Cardiac muscle cell (in vitro differentiated cells and primary cell): ENCODE measurements at regions not wholly inside any gene's neighbourhood (a gene's known extent, or its start where the extent isn't known, plus 50 kb on each side); places are given as distances from the start of the nearest gene placed in this dataset.

ENCODE experiments used
- DNase-seq, 2 donors: peaks; one replicate each; pipeline versions ENCODE4 v3.0.0 to v3.0.0-alpha.2; 2010 to 2017; ENCODE audit warnings: low read depth in 1 of 2, low spot score in 1 of 2
- H3K27ac ChIP-seq: fragments of 200-600 bp; sonication (generic); 2 replicates; pipeline ENCODE4 v1.5.1; 2016
- H3K27me3 ChIP-seq: fragments of 200-600 bp; sonication (generic); 2 replicates; pipeline ENCODE4 v1.6.0; 2016; ENCODE audit warnings: control low read depth
- H3K36me3 ChIP-seq: fragments of 200-600 bp; sonication (generic); 2 replicates; pipeline ENCODE4 v1.5.1; 2016; ENCODE audit warnings: control low read depth
- H3K4me1 ChIP-seq: fragments of 200-600 bp; sonication (generic); 2 replicates; pipeline ENCODE4 v1.8.1; 2017; ENCODE audit warnings: low read depth, mild to moderate bottlenecking, mixed run types
- H3K4me3 ChIP-seq: fragments of 200-600 bp; sonication (generic); 2 replicates; pipeline ENCODE4 v1.5.1; 2016; ENCODE audit warnings: mild to moderate bottlenecking
- H3K9me3 ChIP-seq: fragments of 200-600 bp; sonication (generic); 2 replicates; pipeline ENCODE4 v1.5.1; 2017; ENCODE audit warnings: low read depth, mild to moderate bottlenecking, control low read depth
- TF ChIP-seq, protein P1 (sequence below): IDR thresholded peaks from 2 replicates; pipeline ENCODE4 v1.5.1; 2012; ENCODE audit warnings: low read depth, mild to moderate bottlenecking, low read length

GRCh38 chr3:43923104-43923882 lies 232.6 kb downstream of the ABHD5 start:
- Histone ChIP-seq H3K36me3 (no peaks in the 10 kb centered on the region), H3K9me3 (no peaks in the 10 kb centered on the region), H3K27ac (no peak overlapping the region), H3K4me3 (no peak overlapping the region), H3K4me1 (no peaks in the 10 kb centered on the region), H3K27me3 (no peaks in the 10 kb centered on the region)
- TF ChIP-seq, protein P1, sequence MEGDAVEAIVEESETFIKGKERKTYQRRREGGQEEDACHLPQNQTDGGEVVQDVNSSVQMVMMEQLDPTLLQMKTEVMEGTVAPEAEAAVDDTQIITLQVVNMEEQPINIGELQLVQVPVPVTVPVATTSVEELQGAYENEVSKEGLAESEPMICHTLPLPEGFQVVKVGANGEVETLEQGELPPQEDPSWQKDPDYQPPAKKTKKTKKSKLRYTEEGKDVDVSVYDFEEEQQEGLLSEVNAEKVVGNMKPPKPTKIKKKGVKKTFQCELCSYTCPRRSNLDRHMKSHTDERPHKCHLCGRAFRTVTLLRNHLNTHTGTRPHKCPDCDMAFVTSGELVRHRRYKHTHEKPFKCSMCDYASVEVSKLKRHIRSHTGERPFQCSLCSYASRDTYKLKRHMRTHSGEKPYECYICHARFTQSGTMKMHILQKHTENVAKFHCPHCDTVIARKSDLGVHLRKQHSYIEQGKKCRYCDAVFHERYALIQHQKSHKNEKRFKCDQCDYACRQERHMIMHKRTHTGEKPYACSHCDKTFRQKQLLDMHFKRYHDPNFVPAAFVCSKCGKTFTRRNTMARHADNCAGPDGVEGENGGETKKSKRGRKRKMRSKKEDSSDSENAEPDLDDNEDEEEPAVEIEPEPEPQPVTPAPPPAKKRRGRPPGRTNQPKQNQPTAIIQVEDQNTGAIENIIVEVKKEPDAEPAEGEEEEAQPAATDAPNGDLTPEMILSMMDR = no peak
- DNase-seq = no peak

GRCh38 chr3:43926055-43926454 lies 235.3 kb downstream of the ABHD5 start:
- H3K4me3 ChIP-seq = no peak overlapping the region
- TF ChIP-seq, protein P1 = no peak
- no peaks in the 10 kb centered on the region for H3K36me3 ChIP-seq
- no peak for DNase-seq
- H3K4me1 ChIP-seq = no peaks in the 10 kb centered on the region
- no peaks in the 10 kb centered on the region for H3K27me3 ChIP-seq
- no peaks in the 10 kb centered on the region for H3K9me3 ChIP-seq
- H3K27ac ChIP-seq = no peak overlapping the region

DNA sequence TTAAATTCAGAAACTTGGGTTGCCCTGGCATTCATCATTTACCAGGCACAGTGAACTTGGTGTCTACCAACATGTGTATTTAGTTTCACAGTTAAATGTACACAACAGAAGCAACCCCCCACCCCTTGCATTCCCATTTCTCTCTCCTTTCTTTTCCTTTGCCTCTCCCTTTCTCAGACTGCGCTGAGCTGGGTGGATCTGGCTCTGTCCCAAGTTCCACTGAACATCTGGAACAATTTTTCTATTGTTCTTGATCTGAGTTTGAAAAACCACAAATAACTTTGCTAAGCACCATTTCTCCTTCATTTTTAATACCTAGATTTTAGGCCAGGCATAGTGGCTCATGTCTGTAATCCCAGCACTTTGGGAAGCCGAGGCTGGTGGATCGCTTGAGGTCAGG lies 242.2 kb downstream of the ABHD5 start:
- Histone ChIP-seq H3K9me3 (no peaks in the 10 kb centered on the region), H3K4me3 (no peak overlapping the region), H3K4me1 (no peaks in the 10 kb centered on the region), H3K27me3 (no peaks in the 10 kb centered on the region), H3K27ac (no peak overlapping the region), H3K36me3 (no peaks in the 10 kb centered on the region)
- TF ChIP-seq, protein P1 = no peak
- DNase-seq = peak in 1 of 2 donors; percentile 57

GRCh38 chr3:43948013-43948412 lies 257.3 kb downstream of the ABHD5 start:
- Histone ChIP-seq H3K4me3 (no peak overlapping the region), H3K9me3 (no peaks in the 10 kb centered on the region), H3K27me3 (no peaks in the 10 kb centered on the region), H3K27ac (no peak overlapping the region), H3K4me1 (no peaks in the 10 kb centered on the region), H3K36me3 (no peaks in the 10 kb centered on the region)
- TF ChIP-seq, protein P1 = no peak
- no peak for DNase-seq

DNA sequence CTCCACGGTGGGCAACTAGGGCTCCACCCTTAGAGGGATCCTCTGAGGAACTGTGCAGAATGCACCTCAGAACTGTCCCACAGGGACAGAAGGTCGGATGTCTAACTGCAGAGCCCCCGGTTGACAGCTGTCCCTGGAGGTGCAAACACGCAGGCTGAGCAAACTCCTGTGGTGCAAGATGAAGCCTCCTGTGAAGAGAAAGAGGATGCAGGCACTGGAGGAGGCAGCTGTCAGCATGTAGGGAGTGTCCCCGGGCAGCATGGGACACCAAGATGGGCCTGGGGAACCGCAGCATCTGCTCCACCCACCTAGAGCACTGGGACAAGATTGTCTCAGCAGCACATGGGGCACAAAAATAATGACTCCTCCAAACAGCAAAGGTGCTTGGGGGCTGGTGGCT lies 258.9 kb downstream of the ABHD5 start:
- DNase-seq = no peak
- TF ChIP-seq, protein P1 = no peak
- Histone ChIP-seq H3K9me3 (no peaks in the 10 kb centered on the region), H3K27me3 (no peaks in the 10 kb centered on the region), H3K4me1 (no peaks in the 10 kb centered on the region), H3K27ac (no peak overlapping the region), H3K4me3 (no peak overlapping the region), H3K36me3 (no peaks in the 10 kb centered on the region)

DNA sequence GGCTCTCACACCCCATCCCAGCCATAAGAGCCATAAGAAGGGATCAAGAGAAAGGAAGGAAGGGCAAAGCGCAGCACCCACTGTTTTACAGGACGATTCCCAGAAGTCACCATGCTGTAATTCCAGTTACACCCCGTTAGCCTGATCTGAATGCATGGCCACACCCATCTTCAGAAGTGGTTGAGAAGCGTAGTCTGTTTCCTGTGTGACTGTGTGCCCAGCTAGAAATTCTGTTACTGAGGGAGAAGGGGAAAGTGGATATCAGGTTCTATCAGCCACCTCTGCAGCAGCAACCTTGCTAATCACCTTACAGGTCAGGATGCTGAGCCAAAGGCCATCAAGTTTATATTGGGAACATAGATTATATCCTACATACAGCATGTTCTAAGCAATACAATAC lies 260.0 kb downstream of the ABHD5 start:
- no peak for DNase-seq
- H3K36me3 ChIP-seq = no peaks in the 10 kb centered on the region
- peaks cover 4% of the 10 kb centered on the region for H3K27me3 ChIP-seq
- H3K27ac ChIP-seq = no peak overlapping the region
- TF ChIP-seq, protein P1 = no peak
- H3K9me3 ChIP-seq = no peaks in the 10 kb centered on the region
- H3K4me3 ChIP-seq = no peak overlapping the region
- H3K4me1 ChIP-seq = no peaks in the 10 kb centered on the region
